Liver (tissue), 8 donors: ENCODE measurements at regions not wholly inside any gene's neighbourhood (a gene's known extent, or its start where the extent isn't known, plus 50 kb on each side); places are given as distances from the start of the nearest gene placed in this dataset.

ENCODE experiments used
- DNase-seq: peaks from one replicate; pipeline ENCODE4 v3.0.0-alpha.2; 2017; ENCODE audit warnings: low spot score
- H3K27ac ChIP-seq, 2 donors: one replicate each; pipeline ENCODE4 v1.7.0; 2013; ENCODE audit warnings: inconsistent platforms in 2 of 2, low read length in 2 of 2, control low read depth in 1 of 2, low read depth in 1 of 2, mild to moderate bottlenecking in 1 of 2
- H3K27me3 ChIP-seq, 4 donors: one replicate each; pipeline versions ENCODE4 v1.6.1 to v1.7.0; 2013; ENCODE audit warnings: low read length in 3 of 4, inconsistent platforms in 1 of 4, mild to moderate bottlenecking in 1 of 4, moderate library complexity in 1 of 4; ENCODE audit not compliant: control insufficient read depth in 4 of 4, insufficient read depth in 4 of 4
- H3K36me3 ChIP-seq, 4 donors: one replicate each; pipeline versions ENCODE4 v1.6.1 to v1.7.0; 2013; ENCODE audit warnings: low read length in 3 of 4, mild to moderate bottlenecking in 3 of 4, low read depth in 1 of 4, moderate library complexity in 1 of 4; ENCODE audit not compliant: control insufficient read depth in 4 of 4, insufficient read depth in 3 of 4
- H3K4me1 ChIP-seq, 4 donors: one replicate each; pipeline versions ENCODE4 v1.6.1 to v1.7.0; 2013; ENCODE audit warnings: low read length in 3 of 4, mild to moderate bottlenecking in 3 of 4, moderate library complexity in 1 of 4; ENCODE audit not compliant: control insufficient read depth in 4 of 4, insufficient read depth in 4 of 4
- H3K4me3 ChIP-seq, 3 donors: one replicate each; pipeline versions ENCODE4 v1.6.1 to v1.7.0; 2013; ENCODE audit warnings: low read length in 3 of 3, control low read depth in 1 of 3, low read depth in 1 of 3, mild to moderate bottlenecking in 1 of 3
- H3K9ac ChIP-seq, 2 donors: one replicate each; pipeline ENCODE4 v1.7.0; 2013; ENCODE audit warnings: low read length in 2 of 2, mild to moderate bottlenecking in 2 of 2, moderate library complexity in 2 of 2, control low read depth in 1 of 2, low read depth in 1 of 2
- H3K9me3 ChIP-seq, 4 donors: one replicate each; pipeline versions ENCODE4 v1.6.1 to v1.7.0; 2013; ENCODE audit warnings: low read length in 3 of 4; ENCODE audit not compliant: control insufficient read depth in 4 of 4
- ATF3 ChIP-seq: IDR thresholded peaks from 2 replicates; pipeline ENCODE4 v1.6.1; 2016; ENCODE audit warnings: antibody characterized with exemption
- CTCF ChIP-seq: fragments of 150-350 bp; IDR thresholded peaks from 2 replicates; pipeline ENCODE4 v1.5.1; 2017; ENCODE audit warnings: improper control_type of control experiment, low read depth, low read length; ENCODE audit not compliant: missing input control
- EGR1 ChIP-seq, 2 donors: IDR thresholded peaks; 2 replicates each; pipeline ENCODE4 v1.6.1; 2016 to 2018; ENCODE audit warnings: antibody characterized with exemption in 2 of 2, low read depth in 2 of 2
- FOXA1 ChIP-seq: IDR thresholded peaks from 2 replicates; pipeline ENCODE4 v1.6.1; 2016; ENCODE audit warnings: antibody characterized with exemption
- FOXA2 ChIP-seq: IDR thresholded peaks from 2 replicates; pipeline ENCODE4 v1.6.1; 2016; ENCODE audit warnings: antibody characterized with exemption
- GABPA ChIP-seq, 2 donors: IDR thresholded peaks in 1 of 2; conservative IDR thresholded peaks in 1 of 2; 2 replicates each; pipeline ENCODE4 v1.6.1; 2016; ENCODE audit warnings: antibody characterized with exemption in 2 of 2, mild to moderate bottlenecking in 1 of 2, moderate library complexity in 1 of 2
- HNF4A ChIP-seq, 2 donors: conservative IDR thresholded peaks; 2 replicates each; pipeline ENCODE4 v1.6.1; 2016; ENCODE audit warnings: antibody characterized with exemption in 2 of 2, mild to moderate bottlenecking in 2 of 2
- HNF4G ChIP-seq: IDR thresholded peaks from 2 replicates; pipeline ENCODE4 v1.6.1; 2016; ENCODE audit warnings: antibody characterized with exemption
- MAX ChIP-seq: IDR thresholded peaks from 2 replicates; pipeline ENCODE4 v1.6.1; 2016; ENCODE audit warnings: antibody characterized with exemption
- NR2F2 ChIP-seq: IDR thresholded peaks from 2 replicates; pipeline ENCODE4 v1.6.1; 2016; ENCODE audit warnings: antibody characterized with exemption
- RAD21 ChIP-seq, 2 donors: IDR thresholded peaks; 2 replicates each; pipeline ENCODE4 v1.6.1; 2016; ENCODE audit warnings: antibody characterized with exemption in 2 of 2, mild to moderate bottlenecking in 2 of 2
- REST ChIP-seq: IDR thresholded peaks from 2 replicates; pipeline ENCODE4 v1.6.1; 2016; ENCODE audit warnings: antibody characterized with exemption, mild to moderate bottlenecking
- RXRA ChIP-seq, 2 donors: IDR thresholded peaks; 2 replicates each; pipeline ENCODE4 v1.6.1; 2017 to 2018; ENCODE audit warnings: antibody characterized with exemption in 2 of 2, mild to moderate bottlenecking in 1 of 2
- SP1 ChIP-seq: IDR thresholded peaks from 2 replicates; pipeline ENCODE4 v1.6.1; 2018; ENCODE audit warnings: antibody characterized with exemption, mild to moderate bottlenecking
- TAF1 ChIP-seq: conservative IDR thresholded peaks from 2 replicates; pipeline ENCODE4 v1.6.1; 2016; ENCODE audit warnings: antibody characterized with exemption, mild to moderate bottlenecking
- YY1 ChIP-seq: IDR thresholded peaks from 2 replicates; pipeline ENCODE4 v1.6.1; 2016; ENCODE audit warnings: antibody characterized with exemption, mild to moderate bottlenecking
- WGBS: extraction: QIAGEN DNeasy Blood & Tissue Kit; methylation state at CpG from one replicate; pipeline ENCODE4 v1.1.7; 2013; 5-methylcytosine and 5-hydroxymethylcytosine counted together
- donor health status: healthy.
- donor health status: healthy.
- donor health status: healthy.
- donor health status: healthy.
- donor health status: healthy.

- H3K36me3 ChIP-seq: no peaks in the 10 kb centered on the region
- no peak overlapping the region for H3K27ac ChIP-seq
- no peak for TF ChIP-seq CTCF
- no peak for TF ChIP-seq EGR1 (IDR thresholded peaks at IDR 0.05; ENCODE audit: low read depth in 2 of 2)
- TF ChIP-seq SP1: no peak
- no peak for TF ChIP-seq HNF4G
- TF ChIP-seq NR2F2: no peak
- no peak for TF ChIP-seq MAX
- TF ChIP-seq ATF3: no peak
- no peak for TF ChIP-seq GABPA (IDR thresholded peaks at IDR 0.05 in 1 of 2, conservative IDR thresholded peaks at IDR 0.05 in 1 of 2)
- no peak for TF ChIP-seq RAD21 (IDR thresholded peaks at IDR 0.05)
- no peak for TF ChIP-seq TAF1
- no peak for TF ChIP-seq REST
- no peak for TF ChIP-seq YY1
- TF ChIP-seq FOXA2: no peak
- no peaks in the 10 kb centered on the region for H3K9me3 ChIP-seq
- H3K9ac ChIP-seq: no peak overlapping the region
- no peak for DNase-seq
- H3K27me3 ChIP-seq: peaks cover 0 to 12% (median 1%) of the 10 kb centered on the region in 4 donors
- no peaks in the 10 kb centered on the region for H3K4me1 ChIP-seq
- no peak overlapping the region for H3K4me3 ChIP-seq
- 79% methylated on average over 1 of the region's 1 CpG for WGBS
Observed at GRCh38 chr16:77570574-77570973, 135.7 kb upstream of the ADAMTS18 start.

- DNase-seq: no peak
- no peak overlapping the region for H3K27ac ChIP-seq
- WGBS: 50% methylated on average over 4 of the region's 4 CpGs
- H3K9me3 ChIP-seq: no peaks in the 10 kb centered on the region
- H3K27me3 ChIP-seq: peaks cover 0 to 12% (median 1%) of the 10 kb centered on the region in 4 donors
- H3K4me3 ChIP-seq: no peak overlapping the region
- H3K9ac ChIP-seq: no peak overlapping the region
- H3K36me3 ChIP-seq: no peaks in the 10 kb centered on the region
- no peaks in the 10 kb centered on the region for H3K4me1 ChIP-seq
- TF ChIP-seq NR2F2: no peak
- no peak for TF ChIP-seq FOXA1
- TF ChIP-seq RXRA (IDR thresholded peaks at IDR 0.05): no peak
- no peak for TF ChIP-seq ATF3
- TF ChIP-seq TAF1: no peak
- no peak for TF ChIP-seq HNF4A (conservative IDR thresholded peaks at IDR 0.05)
- TF ChIP-seq CTCF: no peak
- no peak for TF ChIP-seq REST
- no peak for TF ChIP-seq FOXA2
- no peak for TF ChIP-seq MAX
- no peak for TF ChIP-seq RAD21 (IDR thresholded peaks at IDR 0.05)
Observed at GRCh38 chr16:77571115-77571862, 136.5 kb upstream of the ADAMTS18 start.
